Vagina (tissue), 2 donors: ENCODE measurements at regions not wholly inside any gene's neighbourhood (a gene's known extent, or its start where the extent isn't known, plus 50 kb on each side); places are given as distances from the start of the nearest gene placed in this dataset.

Experiments used
- CTCF ChIP-seq, 3 experiments: fragments of 450-650 bp in 2 of 3; fragments of 200-600 bp in 1 of 3; sonication (generic) in 1 of 3; IDR thresholded peaks; one replicate each; pipeline ENCODE4 v1.5.1; 2017 to 2019; ENCODE audit warnings: antibody characterized with exemption in 3 of 3, mild to moderate bottlenecking in 2 of 3, moderate library complexity in 2 of 3
- POLR2A ChIP-seq, 2 donors: fragments of 450-650 bp; IDR thresholded peaks; one replicate each; pipeline ENCODE4 v1.6.1; 2017; ENCODE audit warnings: antibody characterized with exemption in 2 of 2, mild to moderate bottlenecking in 2 of 2, moderate library complexity in 2 of 2
- POLR2AphosphoS5 ChIP-seq, 2 donors: sonication (generic); formaldehyde crosslinking; IDR thresholded peaks; one replicate each; pipeline ENCODE4 v1.9.0; 2017; ENCODE audit warnings: antibody characterized with exemption in 2 of 2, mild to moderate bottlenecking in 2 of 2, low read depth in 1 of 2; ENCODE audit not compliant: insufficient read depth in 1 of 2

- TF ChIP-seq CTCF (IDR thresholded peaks at IDR 0.05): no peak
- TF ChIP-seq POLR2A (IDR thresholded peaks at IDR 0.05): no peak
- peak in 1 of 2 donors; percentile 49 for TF ChIP-seq POLR2AphosphoS5 (IDR thresholded peaks at IDR 0.05; ENCODE audit: insufficient read depth in 1 of 2, low read depth in 1 of 2)
These were observed 275.0 kb upstream of the DACH1 start for GRCh38 chr13:72141855-72142519.
